ENCODE measurements at regions not wholly inside any gene's neighbourhood (a gene's known extent, or its start where the extent isn't known, plus 50 kb on each side); places are given as distances from the start of the nearest gene placed in this dataset.
"Not testable (repeated sequence)": the region's sequence is repeated elsewhere in the genome, so short reads cannot be mapped to it uniquely, and the experiment has no call there.

DNA sequence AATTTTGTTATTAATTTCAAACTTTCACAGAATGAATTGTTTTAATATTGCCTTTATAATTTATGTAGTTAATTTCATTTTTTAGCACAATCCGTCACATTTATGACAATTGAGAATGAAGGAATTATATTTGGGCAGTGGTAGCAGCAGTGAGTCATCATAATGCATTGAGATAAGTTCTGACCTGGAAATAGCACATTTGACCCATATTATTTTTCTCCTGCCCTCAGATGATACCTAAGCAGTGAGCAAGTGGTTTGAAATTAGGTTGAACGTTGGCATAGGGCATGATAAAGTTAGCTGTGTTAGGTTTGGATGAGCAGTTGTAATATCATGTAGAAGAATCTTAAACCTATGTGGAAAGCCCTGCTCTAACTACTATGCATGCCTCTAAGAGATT is 1431.3 kb upstream of the CDH8 start:
- H3K27ac Mint-ChIP-seq, result no peak overlapping the region
- no peaks in the 10 kb centered on the region for H3K4me1 Mint-ChIP-seq (ENCODE audit: low read depth)
- H3K9me3 Mint-ChIP-seq, result peaks cover 20% of the 10 kb centered on the region
- H3K27me3 Mint-ChIP-seq (ENCODE audit: low read depth), result no peaks in the 10 kb centered on the region
- H3K36me3 Mint-ChIP-seq (ENCODE audit: low read depth), result no peaks in the 10 kb centered on the region
- H3K4me3 Mint-ChIP-seq, result no peak overlapping the region

- H3K27ac Mint-ChIP-seq, result no peak overlapping the region
- H3K27me3 Mint-ChIP-seq (ENCODE audit: low read depth), result no peaks in the 10 kb centered on the region
- peaks cover 20% of the 10 kb centered on the region for H3K9me3 Mint-ChIP-seq
- no peaks in the 10 kb centered on the region for H3K4me1 Mint-ChIP-seq (ENCODE audit: low read depth)
- H3K36me3 Mint-ChIP-seq (ENCODE audit: low read depth), result no peaks in the 10 kb centered on the region
- H3K4me3 Mint-ChIP-seq, result no peak overlapping the region
Measured at GRCh38 chr16:63462316-63462715, 1426.1 kb upstream of the CDH8 start.

GRCh38 chr16:63461248-63461841 is 1425.1 kb upstream of the CDH8 start:
- no peak overlapping the region for H3K4me3 Mint-ChIP-seq
- H3K27me3 Mint-ChIP-seq (ENCODE audit: low read depth), result no peaks in the 10 kb centered on the region
- no peaks in the 10 kb centered on the region for H3K36me3 Mint-ChIP-seq (ENCODE audit: low read depth)
- H3K4me1 Mint-ChIP-seq (ENCODE audit: low read depth), result no peaks in the 10 kb centered on the region
- H3K27ac Mint-ChIP-seq, result no peak overlapping the region
- peaks cover 20% of the 10 kb centered on the region for H3K9me3 Mint-ChIP-seq

DNA sequence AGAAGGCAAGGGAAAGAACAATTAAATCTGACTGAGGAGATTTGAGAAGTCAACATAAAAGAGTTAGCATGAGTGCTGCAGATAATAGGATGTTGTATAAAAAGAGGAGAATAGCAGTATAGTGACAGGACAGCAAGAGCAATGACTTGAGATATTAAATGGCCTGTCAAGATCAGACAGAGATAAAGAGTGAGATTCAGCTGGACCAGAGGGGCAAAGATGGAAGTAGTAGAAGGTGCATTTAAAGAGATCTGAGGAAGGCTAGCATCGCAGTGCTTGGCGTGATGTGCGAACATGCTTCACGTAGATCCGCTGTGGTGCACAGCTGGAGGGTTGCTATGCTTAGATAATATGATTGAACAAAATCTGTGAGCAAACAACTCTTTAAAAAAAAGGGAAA is 1422.6 kb upstream of the CDH8 start:
- Mint-ChIP-seq H3K4me3 (no peak overlapping the region), H3K27me3 (ENCODE audit: low read depth) (no peaks in the 10 kb centered on the region), H3K36me3 (ENCODE audit: low read depth) (no peaks in the 10 kb centered on the region), H3K9me3 (peaks cover 10% of the 10 kb centered on the region), H3K27ac (no peak overlapping the region), H3K4me1 (ENCODE audit: low read depth) (no peaks in the 10 kb centered on the region)

- no peaks in the 10 kb centered on the region for H3K27me3 Mint-ChIP-seq (ENCODE audit: low read depth)
Measured at GRCh38 chr16:63457869-63458268, 1421.6 kb upstream of the CDH8 start.

DNA sequence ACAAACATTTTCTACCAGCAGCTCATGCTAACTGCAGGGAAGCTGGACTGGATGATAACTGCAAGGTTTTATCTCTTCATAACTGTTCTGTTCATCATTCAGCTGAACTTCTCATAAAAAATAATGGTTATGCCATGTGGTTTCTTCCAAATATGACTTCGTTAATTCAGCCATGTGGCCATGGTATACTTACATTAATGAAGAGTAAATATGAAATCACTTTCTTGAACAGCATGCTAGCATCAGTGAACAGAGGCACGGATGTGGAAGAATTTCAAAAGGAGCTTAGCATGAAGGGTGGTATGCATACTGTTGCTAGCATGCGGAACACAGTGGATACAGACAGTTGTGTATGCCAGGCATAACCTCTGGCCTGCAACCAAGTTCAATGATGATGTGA is 1417.0 kb upstream of the CDH8 start:
- Mint-ChIP-seq H3K4me1 (ENCODE audit: low read depth) (no peaks in the 10 kb centered on the region), H3K36me3 (ENCODE audit: low read depth) (no peaks in the 10 kb centered on the region), H3K27me3 (ENCODE audit: low read depth) (no peaks in the 10 kb centered on the region), H3K9me3 (peaks cover 10% of the 10 kb centered on the region), H3K4me3 (no peak overlapping the region), H3K27ac (no peak overlapping the region)

More at GRCh38 chr16:63457869-63458268, 1421.6 kb upstream of the CDH8 start:
- no peaks in the 10 kb centered on the region for H3K4me1 Mint-ChIP-seq (ENCODE audit: low read depth)
- no peak overlapping the region for H3K4me3 Mint-ChIP-seq
- no peaks in the 10 kb centered on the region for H3K36me3 Mint-ChIP-seq (ENCODE audit: low read depth)
- H3K27ac Mint-ChIP-seq, result no peak overlapping the region
- peaks cover 10% of the 10 kb centered on the region for H3K9me3 Mint-ChIP-seq

- no peak overlapping the region for H3K4me3 Mint-ChIP-seq
- no peaks in the 10 kb centered on the region for H3K27me3 Mint-ChIP-seq (ENCODE audit: low read depth)
- H3K4me1 Mint-ChIP-seq (ENCODE audit: low read depth), result no peaks in the 10 kb centered on the region
- H3K36me3 Mint-ChIP-seq (ENCODE audit: low read depth), result no peaks in the 10 kb centered on the region
- H3K27ac Mint-ChIP-seq, result no peak overlapping the region
- peaks cover 7% of the 10 kb centered on the region for H3K9me3 Mint-ChIP-seq
Measured at GRCh38 chr16:63447121-63447520, 1410.9 kb upstream of the CDH8 start.

GRCh38 chr16:63442246-63442645 is 1406.0 kb upstream of the CDH8 start:
- H3K4me3 Mint-ChIP-seq, result no peak overlapping the region
- no peaks in the 10 kb centered on the region for H3K27me3 Mint-ChIP-seq (ENCODE audit: low read depth)
- no peaks in the 10 kb centered on the region for H3K4me1 Mint-ChIP-seq (ENCODE audit: low read depth)
- H3K36me3 Mint-ChIP-seq (ENCODE audit: low read depth), result no peaks in the 10 kb centered on the region
- H3K27ac Mint-ChIP-seq, result no peak overlapping the region
- H3K9me3 Mint-ChIP-seq, result peaks cover 18% of the 10 kb centered on the region

- Mint-ChIP-seq H3K4me3 (no peak overlapping the region), H3K36me3 (ENCODE audit: low read depth) (no peaks in the 10 kb centered on the region), H3K4me1 (ENCODE audit: low read depth) (no peaks in the 10 kb centered on the region), H3K27me3 (ENCODE audit: low read depth) (no peaks in the 10 kb centered on the region), H3K9me3 (peaks cover 19% of the 10 kb centered on the region), H3K27ac (no peak overlapping the region)
Measured at GRCh38 chr16:63426275-63426870, 1390.1 kb upstream of the CDH8 start.

GRCh38 chr16:63422715-63423114 is 1386.5 kb upstream of the CDH8 start:
- H3K4me3 Mint-ChIP-seq, result no peak overlapping the region
- no peaks in the 10 kb centered on the region for H3K4me1 Mint-ChIP-seq (ENCODE audit: low read depth)
- H3K27me3 Mint-ChIP-seq (ENCODE audit: low read depth), result no peaks in the 10 kb centered on the region
- no peak overlapping the region for H3K27ac Mint-ChIP-seq
- H3K36me3 Mint-ChIP-seq (ENCODE audit: low read depth), result no peaks in the 10 kb centered on the region
- peaks cover 12% of the 10 kb centered on the region for H3K9me3 Mint-ChIP-seq

DNA sequence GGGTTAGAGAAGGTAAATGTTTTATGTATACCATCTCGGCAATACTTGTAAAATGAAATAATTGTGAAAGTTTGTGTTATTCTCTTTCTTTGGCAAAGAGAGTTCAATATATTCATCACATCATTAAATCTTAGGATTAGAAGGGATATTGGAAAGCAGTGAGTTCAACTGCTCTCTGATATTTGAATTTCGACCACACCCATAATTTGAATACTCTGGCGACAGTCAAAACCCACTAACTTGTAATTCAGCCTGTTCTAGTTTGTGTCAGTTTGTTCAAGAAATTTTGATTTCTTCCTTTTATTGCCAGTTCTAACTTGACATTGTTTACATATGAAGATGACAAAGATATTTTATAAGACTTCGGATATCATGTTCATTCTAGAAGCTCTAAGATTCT is 1380.5 kb upstream of the CDH8 start:
- Mint-ChIP-seq H3K9me3 (peaks cover 17% of the 10 kb centered on the region), H3K4me1 (ENCODE audit: low read depth) (no peaks in the 10 kb centered on the region), H3K27ac (no peak overlapping the region), H3K27me3 (ENCODE audit: low read depth) (no peaks in the 10 kb centered on the region), H3K36me3 (ENCODE audit: low read depth) (no peaks in the 10 kb centered on the region), H3K4me3 (no peak overlapping the region)

DNA sequence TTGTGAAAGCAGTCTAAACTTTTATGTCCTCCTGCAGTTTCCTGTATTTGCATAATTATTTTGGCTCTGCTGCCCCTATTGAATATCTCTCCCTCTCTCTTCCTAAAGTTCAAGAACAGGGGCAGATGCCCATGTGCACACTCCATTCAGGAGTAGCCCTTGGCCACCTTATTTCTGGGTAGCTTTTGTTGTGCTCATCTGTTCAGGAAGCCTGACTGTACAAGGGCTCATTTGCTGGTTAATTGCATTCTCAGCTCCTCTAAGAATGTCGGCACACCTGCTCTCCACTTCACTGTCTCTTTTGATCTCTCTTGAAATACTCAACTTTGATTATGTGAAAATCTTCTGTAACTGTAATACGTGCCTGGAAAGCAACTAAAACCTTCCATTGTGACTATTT is 1378.8 kb upstream of the CDH8 start:
- Mint-ChIP-seq H3K36me3 (ENCODE audit: low read depth) (no peaks in the 10 kb centered on the region), H3K4me1 (ENCODE audit: low read depth) (no peaks in the 10 kb centered on the region), H3K4me3 (no peak overlapping the region), H3K27ac (no peak overlapping the region), H3K27me3 (ENCODE audit: low read depth) (no peaks in the 10 kb centered on the region), H3K9me3 (peaks cover 17% of the 10 kb centered on the region)

- H3K9me3 Mint-ChIP-seq, result peaks cover 9% of the 10 kb centered on the region
- H3K4me1 Mint-ChIP-seq (ENCODE audit: low read depth), result no peaks in the 10 kb centered on the region
- H3K27ac Mint-ChIP-seq, result no peak overlapping the region
- H3K27me3 Mint-ChIP-seq (ENCODE audit: low read depth), result no peaks in the 10 kb centered on the region
- no peaks in the 10 kb centered on the region for H3K36me3 Mint-ChIP-seq (ENCODE audit: low read depth)
- no peak overlapping the region for H3K4me3 Mint-ChIP-seq
Measured at GRCh38 chr16:63410594-63410993, 1374.4 kb upstream of the CDH8 start.

DNA sequence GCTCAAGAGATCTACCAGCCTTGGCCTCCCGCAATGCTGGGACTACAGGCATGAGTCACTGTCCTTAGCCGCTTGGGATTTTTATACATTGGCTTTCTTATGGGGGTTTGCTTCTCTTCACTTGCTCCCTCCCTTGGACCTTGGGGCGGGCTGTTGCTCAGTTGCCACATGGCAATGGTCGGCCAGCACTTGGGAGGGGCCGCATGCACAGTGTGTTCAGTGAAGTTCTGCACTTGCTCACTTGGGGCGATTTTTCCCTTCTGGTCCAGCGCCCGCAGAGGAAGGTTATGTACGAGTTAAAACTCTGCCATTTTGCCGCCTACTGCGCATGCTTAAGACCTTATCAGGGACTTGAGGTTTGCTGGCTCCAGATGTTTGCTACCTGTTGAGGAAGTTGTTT is 1367.6 kb upstream of the CDH8 start:
- Mint-ChIP-seq H3K4me3 (no peak overlapping the region), H3K27ac (no peak overlapping the region), H3K9me3 (peaks cover 11% of the 10 kb centered on the region), H3K27me3 (ENCODE audit: low read depth) (no peaks in the 10 kb centered on the region), H3K36me3 (ENCODE audit: low read depth) (no peaks in the 10 kb centered on the region), H3K4me1 (ENCODE audit: low read depth) (no peaks in the 10 kb centered on the region)

- H3K27ac Mint-ChIP-seq; H3K4me1 Mint-ChIP-seq (ENCODE audit: low read depth); H3K27me3 Mint-ChIP-seq (ENCODE audit: low read depth); H3K4me3 Mint-ChIP-seq; H3K9me3 Mint-ChIP-seq; H3K36me3 Mint-ChIP-seq (ENCODE audit: low read depth): not testable (repeated sequence)
Measured at GRCh38 chr16:63388277-63388676, 1352.0 kb upstream of the CDH8 start.
